Esophagus squamous epithelium (tissue), 5 donors: ENCODE measurements at regions not wholly inside any gene's neighbourhood (a gene's known extent, or its start where the extent isn't known, plus 50 kb on each side); places are given as distances from the start of the nearest gene placed in this dataset.
"Not testable (repeated sequence)": the region's sequence is repeated elsewhere in the genome, so short reads cannot be mapped to it uniquely, and the experiment has no call there.

Experiments used
- DNase-seq: peaks from one replicate; lab custom pipeline; 2025; lab: John Stamatoyannopoulos, UW
- H3K27ac ChIP-seq, 4 donors: fragments of 200-600 bp; sonication (generic); one replicate each; pipeline ENCODE4 v1.5.1; 2016 to 2019; ENCODE audit warnings: mild to moderate bottlenecking in 1 of 4
- H3K27me3 ChIP-seq, 4 donors: fragments of 200-600 bp; sonication (generic); 1 replicate in 3 of 4; 2 replicates in 1 of 4; pipeline versions ENCODE4 v1.5.1 to v1.6.0; 2017 to 2021; ENCODE audit warnings: antibody characterized with exemption in 1 of 4
- H3K36me3 ChIP-seq, 3 donors: fragments of 200-600 bp; sonication (generic); one replicate each; pipeline ENCODE4 v1.5.1; 2016 to 2019
- H3K4me1 ChIP-seq, 3 donors: fragments of 200-600 bp; sonication (generic); one replicate each; pipeline ENCODE4 v1.5.1; 2017 to 2019
- H3K4me3 ChIP-seq, 4 donors: fragments of 200-600 bp; sonication (generic); 1 replicate in 3 of 4; 2 replicates in 1 of 4; pipeline ENCODE4 v1.5.1; 2016 to 2019; ENCODE audit warnings: mild to moderate bottlenecking in 2 of 4, moderate library complexity in 1 of 4
- H3K9me3 ChIP-seq, 3 donors: fragments of 200-600 bp; sonication (generic); one replicate each; pipeline ENCODE4 v1.5.1; 2016 to 2019
- WGBS, 2 donors: methylation state at CpG; one replicate each; pipeline ENCODE4 v1.1.5; 2018; 5-methylcytosine and 5-hydroxymethylcytosine counted together
- intact Hi-C: fragments of 100-400 bp; cut with DNase I; formaldehyde crosslinking; loops from one replicate; pipeline ENCODE4 v1.15.0; 2022
- small RNA-seq, 4 donors: library from RNA; depleted of rRNA; stranded (forward); fragments of <200 nt; gene quantifications; one replicate each; pipeline ENCODE3, GENCODE V24; 2016
- donor health status: DM: yes; HTN: yes; CAD: no.

GRCh38 chr1:146297781-146298574, 69.2 kb upstream of the NOTCH2NLA start:
- H3K4me3 ChIP-seq, H3K27ac ChIP-seq, H3K36me3 ChIP-seq, DNase-seq, H3K27me3 ChIP-seq, H3K4me1 ChIP-seq, H3K9me3 ChIP-seq, intact Hi-C loops: not testable (repeated sequence)
- no CpG with 5 or more reads among the region's 68 CpGs for WGBS, 2 donors

GRCh38 chr1:146292940-146293936, 64.4 kb upstream of the NOTCH2NLA start:
- H3K4me3 ChIP-seq, H3K9me3 ChIP-seq, H3K27ac ChIP-seq, H3K4me1 ChIP-seq, H3K36me3 ChIP-seq, DNase-seq, H3K27me3 ChIP-seq, intact Hi-C loops: not testable (repeated sequence)
- no CpG with 5 or more reads among the region's 9 CpGs for WGBS, 2 donors

- WGBS, 2 donors = no CpG with 5 or more reads among the region's 4 CpGs
- DNase-seq, H3K9me3 ChIP-seq, H3K27ac ChIP-seq, H3K27me3 ChIP-seq, H3K36me3 ChIP-seq, H3K4me1 ChIP-seq, intact Hi-C loops, H3K4me3 ChIP-seq: not testable (repeated sequence)
Observed at GRCh38 chr1:146292424-146292823, 63.6 kb upstream of the NOTCH2NLA start.

GRCh38 chr1:146287881-146288280, 59.1 kb upstream of the NOTCH2NLA start:
- H3K9me3 ChIP-seq, H3K36me3 ChIP-seq, intact Hi-C loops, H3K27ac ChIP-seq, DNase-seq, H3K4me3 ChIP-seq, H3K4me1 ChIP-seq, H3K27me3 ChIP-seq: not testable (repeated sequence)
- WGBS, 2 donors = no CpG with 5 or more reads among the region's 6 CpGs

GRCh38 chr1:146284760-146285159, 55.9 kb upstream of the NOTCH2NLA start:
- DNase-seq, H3K27me3 ChIP-seq, H3K9me3 ChIP-seq, H3K36me3 ChIP-seq, H3K27ac ChIP-seq, H3K4me1 ChIP-seq, H3K4me3 ChIP-seq, intact Hi-C loops: not testable (repeated sequence)
- WGBS, 2 donors = no CpG with 5 or more reads among the region's 1 CpG

- H3K36me3 ChIP-seq, H3K4me3 ChIP-seq, H3K9me3 ChIP-seq, H3K27ac ChIP-seq, H3K4me1 ChIP-seq, DNase-seq, H3K27me3 ChIP-seq, intact Hi-C loops: not testable (repeated sequence)
- no CpG with 5 or more reads among the region's 3 CpGs for WGBS, 2 donors
Observed at GRCh38 chr1:146283527-146283880, 54.7 kb upstream of the NOTCH2NLA start.

- H3K4me1 ChIP-seq, H3K9me3 ChIP-seq, H3K4me3 ChIP-seq, H3K27ac ChIP-seq, DNase-seq, H3K36me3 ChIP-seq, intact Hi-C loops, H3K27me3 ChIP-seq: not testable (repeated sequence)
- no CpG with 5 or more reads among the region's 5 CpGs for WGBS, 2 donors
Observed at GRCh38 chr1:146282807-146283526, 54.1 kb upstream of the NOTCH2NLA start.

- intact Hi-C loops, H3K4me3 ChIP-seq, H3K27me3 ChIP-seq, DNase-seq, H3K4me1 ChIP-seq, H3K9me3 ChIP-seq, H3K36me3 ChIP-seq, H3K27ac ChIP-seq: not testable (repeated sequence)
- no CpG with 5 or more reads among the region's 4 CpGs for WGBS, 2 donors
Observed at GRCh38 chr1:146281522-146281921, 52.7 kb upstream of the NOTCH2NLA start.

- intact Hi-C loops, H3K36me3 ChIP-seq, H3K4me3 ChIP-seq, DNase-seq, H3K9me3 ChIP-seq, H3K4me1 ChIP-seq, H3K27ac ChIP-seq, H3K27me3 ChIP-seq: not testable (repeated sequence)
- WGBS, 2 donors = no CpG with 5 or more reads among the region's 2 CpGs
Observed at GRCh38 chr1:146278758-146279157, 49.9 kb upstream of the NOTCH2NLA start.

Small RNA genes in the stretch of these regions (small RNA-seq; reads per million reads assigned to genes)
- gene RF00003 = 0 to 0.53 (median 0.14) reads per million in 4 donors
- 0 reads per million in 4 donors for gene RF00619
- 0 reads per million in 4 donors for gene RNA5SP536
- gene RNU6-1071P = 0 reads per million in 4 donors
